A549 (cell line): ENCODE measurements at regions not wholly inside any gene's neighbourhood (a gene's known extent, or its start where the extent isn't known, plus 50 kb on each side); places are given as distances from the start of the nearest gene placed in this dataset.

Experiments
- CEBPB ChIP-seq, 2 experiments: fragments of >200 bp in 1 of 2; sonication (Bioruptor Twin) in 1 of 2; formaldehyde crosslinking in 1 of 2; IDR thresholded peaks; 2 replicates each; pipeline ENCODE4 v1.6.1; 2012 to 2016
- CHD2 ChIP-seq: fragments of 150-350 bp; IDR thresholded peaks from 2 replicates; pipeline ENCODE4 v1.6.1; 2014; ENCODE audit warnings: low read length; ENCODE audit not compliant: partially characterized antibody
- CTCF ChIP-seq: fragments of >200 bp; sonication (Bioruptor Twin); formaldehyde crosslinking; IDR thresholded peaks from 3 replicates; pipeline ENCODE4 v1.5.1; 2016

- TF ChIP-seq CTCF (no peak), CEBPB (IDR thresholded peaks at IDR 0.05) (no peak), CHD2 (no peak)
These were observed 152.6 kb upstream of the LMO4 start for GRCh38 chr1:87176087-87176486.
